Neutrophil (primary cell): ENCODE measurements at regions not wholly inside any gene's neighbourhood (a gene's known extent, or its start where the extent isn't known, plus 50 kb on each side); places are given as distances from the start of the nearest gene placed in this dataset.

Experiments
- H3K27ac ChIP-seq: fragments of 200-600 bp; sonication (generic); 2 replicates; pipeline ENCODE4 v1.5.1; 2016; ENCODE audit warnings: mild to moderate bottlenecking, moderate library complexity
- H3K27me3 ChIP-seq: fragments of 200-600 bp; sonication (generic); 2 replicates; pipeline ENCODE4 v1.6.0; 2016; ENCODE audit warnings: mild to moderate bottlenecking
- H3K36me3 ChIP-seq: fragments of 200-600 bp; sonication (generic); 2 replicates; pipeline ENCODE4 v1.5.1; 2017
- H3K4me1 ChIP-seq, 2 experiments: fragments of 200-600 bp in 1 of 2; sonication (generic) in 1 of 2; 1 replicate in 1 of 2; 2 replicates in 1 of 2; pipeline versions ENCODE4 v1.5.1 to v1.6.1; 2013 to 2016; ENCODE audit warnings: low read depth in 1 of 2, low read length in 1 of 2, mild to moderate bottlenecking in 1 of 2, moderate library complexity in 1 of 2; ENCODE audit not compliant: control insufficient read depth in 1 of 2, insufficient read depth in 1 of 2
- H3K4me3 ChIP-seq, 2 experiments: fragments of 200-600 bp in 1 of 2; sonication (generic) in 1 of 2; 1 replicate in 1 of 2; 2 replicates in 1 of 2; pipeline ENCODE4 v1.5.1; 2013 to 2016; ENCODE audit warnings: low read depth in 1 of 2, low read length in 1 of 2, mild to moderate bottlenecking in 1 of 2, moderate library complexity in 1 of 2
- H3K9me3 ChIP-seq: fragments of 200-600 bp; sonication (generic); 2 replicates; pipeline ENCODE4 v1.5.1; 2016
- CTCF ChIP-seq: fragments of 200-600 bp; sonication (generic); IDR thresholded peaks from 2 replicates; pipeline ENCODE4 v1.5.1; 2016; ENCODE audit warnings: antibody characterized with exemption

- no peaks in the 10 kb centered on the region for H3K36me3 ChIP-seq
- H3K27ac ChIP-seq, result no peak overlapping the region
- H3K4me1 ChIP-seq, result peaks cover 25 to 31% of the 10 kb centered on the region in 2 experiments
- no peak for TF ChIP-seq CTCF
- no peaks in the 10 kb centered on the region for H3K27me3 ChIP-seq
- no peak overlapping the region for H3K4me3 ChIP-seq
- H3K9me3 ChIP-seq, result no peaks in the 10 kb centered on the region
Observed at GRCh38 chrX:7272346-7272745, 124.4 kb upstream of the PUDP start.

GRCh38 chrX:7270933-7271332 lies 123.0 kb upstream of the PUDP start:
- Histone ChIP-seq H3K27ac (no peak overlapping the region), H3K4me1 (peaks cover 25 to 31% of the 10 kb centered on the region in 2 experiments), H3K36me3 (no peaks in the 10 kb centered on the region), H3K4me3 (no peak overlapping the region), H3K9me3 (no peaks in the 10 kb centered on the region), H3K27me3 (no peaks in the 10 kb centered on the region)
- TF ChIP-seq CTCF, result no peak

GRCh38 chrX:7269991-7270390 lies 122.0 kb upstream of the PUDP start:
- Histone ChIP-seq H3K27me3 (no peaks in the 10 kb centered on the region), H3K36me3 (no peaks in the 10 kb centered on the region), H3K27ac (peak overlapping the region; percentile 57)

GRCh38 chrX:7269589-7269988 lies 121.6 kb upstream of the PUDP start:
- peaks cover 25 to 31% of the 10 kb centered on the region in 2 experiments for H3K4me1 ChIP-seq
- no peaks in the 10 kb centered on the region for H3K36me3 ChIP-seq
- H3K9me3 ChIP-seq, result no peaks in the 10 kb centered on the region
- H3K27ac ChIP-seq, result no peak overlapping the region
- no peaks in the 10 kb centered on the region for H3K27me3 ChIP-seq
- TF ChIP-seq CTCF, result no peak
- no peak overlapping the region for H3K4me3 ChIP-seq

More at GRCh38 chrX:7269991-7270390, 122.0 kb upstream of the PUDP start:
- peak overlapping the region in 1 of 2 experiments; percentile 23 for H3K4me3 ChIP-seq
- TF ChIP-seq CTCF, result no peak
- H3K9me3 ChIP-seq, result no peaks in the 10 kb centered on the region
- H3K4me1 ChIP-seq, result peaks cover 25 to 31% of the 10 kb centered on the region in 2 experiments

- no peaks in the 10 kb centered on the region for H3K9me3 ChIP-seq
- TF ChIP-seq CTCF, result no peak
- H3K4me1 ChIP-seq, result peaks cover 15 to 16% of the 10 kb centered on the region in 2 experiments
- no peak overlapping the region for H3K27ac ChIP-seq
- no peaks in the 10 kb centered on the region for H3K36me3 ChIP-seq
- H3K27me3 ChIP-seq, result no peaks in the 10 kb centered on the region
- H3K4me3 ChIP-seq, result no peak overlapping the region
Observed at GRCh38 chrX:7266288-7266687, 118.3 kb upstream of the PUDP start.

GRCh38 chrX:7264399-7264798 lies 116.4 kb upstream of the PUDP start:
- Histone ChIP-seq H3K4me3 (no peak overlapping the region), H3K9me3 (no peaks in the 10 kb centered on the region), H3K27ac (no peak overlapping the region), H3K27me3 (no peaks in the 10 kb centered on the region), H3K4me1 (peaks cover 0 to 3% of the 10 kb centered on the region in 2 experiments), H3K36me3 (no peaks in the 10 kb centered on the region)
- TF ChIP-seq CTCF, result no peak
